Daoy (cell line): ENCODE measurements at regions not wholly inside any gene's neighbourhood (a gene's known extent, or its start where the extent isn't known, plus 50 kb on each side); places are given as distances from the start of the nearest gene placed in this dataset.
"Not testable (repeated sequence)": the region's sequence is repeated elsewhere in the genome, so short reads cannot be mapped to it uniquely, and the experiment has no call there.

Source experiments
- DNase-seq: peaks from one replicate; pipeline ENCODE4 v3.0.0-alpha.2; 2015; ENCODE audit warnings: low read depth

GRCh38 chr9:11144746-11145145 lies 531.9 kb upstream of the PTPRD start:
- no peak for DNase-seq

GRCh38 chr9:11148189-11148588 lies 535.4 kb upstream of the PTPRD start:
- no peak for DNase-seq

GRCh38 chr9:11149065-11149464 lies 536.3 kb upstream of the PTPRD start:
- DNase-seq: peak; percentile 7

- DNase-seq: no peak
These were observed 545.3 kb upstream of the PTPRD start for GRCh38 chr9:11158063-11158462.

- DNase-seq: no peak
These were observed 545.9 kb upstream of the PTPRD start for GRCh38 chr9:11158676-11159075.

GRCh38 chr9:11159318-11159862 lies 546.6 kb upstream of the PTPRD start:
- DNase-seq: no peak

- DNase-seq: no peak
These were observed 551.0 kb upstream of the PTPRD start for GRCh38 chr9:11163843-11164242.

GRCh38 chr9:11182001-11182400 lies 569.2 kb upstream of the PTPRD start:
- no peak for DNase-seq

GRCh38 chr9:11190719-11191118 lies 577.9 kb upstream of the PTPRD start:
- DNase-seq: no peak

GRCh38 chr9:11192993-11193392 lies 580.2 kb upstream of the PTPRD start:
- DNase-seq: no peak

GRCh38 chr9:11194246-11194645 lies 581.4 kb upstream of the PTPRD start:
- no peak for DNase-seq

GRCh38 chr9:11196840-11197365 lies 584.1 kb upstream of the PTPRD start:
- not testable (repeated sequence) for DNase-seq

- no peak for DNase-seq
These were observed 586.5 kb upstream of the PTPRD start for GRCh38 chr9:11199335-11199734.

GRCh38 chr9:11204521-11204920 lies 591.7 kb upstream of the PTPRD start:
- DNase-seq: no peak

- DNase-seq: no peak
These were observed 594.1 kb upstream of the PTPRD start for GRCh38 chr9:11206925-11207324.

GRCh38 chr9:11233696-11234095 lies 620.9 kb upstream of the PTPRD start:
- no peak for DNase-seq

GRCh38 chr9:11235061-11235460 lies 622.3 kb upstream of the PTPRD start:
- DNase-seq: no peak

- DNase-seq: no peak
These were observed 629.0 kb upstream of the PTPRD start for GRCh38 chr9:11241779-11242178.

GRCh38 chr9:11257992-11258391 lies 645.2 kb upstream of the PTPRD start:
- no peak for DNase-seq

GRCh38 chr9:11269036-11269435 lies 656.2 kb upstream of the PTPRD start:
- DNase-seq: no peak

- DNase-seq: no peak
These were observed 662.4 kb upstream of the PTPRD start for GRCh38 chr9:11275158-11275695.

- peak; percentile 18 for DNase-seq
These were observed 700.2 kb upstream of the PTPRD start for GRCh38 chr9:11312966-11313365.

- DNase-seq: no peak
These were observed 706.1 kb upstream of the PTPRD start for GRCh38 chr9:11318946-11319345.

- DNase-seq: peak; percentile 16
These were observed 706.7 kb upstream of the PTPRD start for GRCh38 chr9:11319538-11319937.
